Thoracic aorta (tissue), 2 donors: ENCODE measurements at regions not wholly inside any gene's neighbourhood (a gene's known extent, or its start where the extent isn't known, plus 50 kb on each side); places are given as distances from the start of the nearest gene placed in this dataset.

Experiments used
- ATAC-seq: fragments of 150-250 bp; one replicate; pipeline ENCODE4 v1.8.0; 2017; ENCODE audit warnings: low read depth; ENCODE audit not compliant: insufficient number of reproducible peaks, low FRiP score
- DNase-seq: peaks from one replicate; pipeline ENCODE4 v3.0.0-alpha.2; 2020; ENCODE audit warnings: low spot score
- H3K27ac ChIP-seq, 2 donors: fragments of 200-600 bp; sonication (generic); 1 replicate in 1 of 2; 2 replicates in 1 of 2; pipeline ENCODE4 v1.5.1; 2016; ENCODE audit warnings: mild to moderate bottlenecking in 2 of 2, moderate library complexity in 2 of 2
- H3K27me3 ChIP-seq: fragments of 200-600 bp; sonication (generic); replicated peaks from 2 replicates; pipeline ENCODE4 v1.6.0; 2016; ENCODE audit warnings: mild to moderate bottlenecking; ENCODE audit not compliant: insufficient read depth
- H3K36me3 ChIP-seq: fragments of 200-600 bp; sonication (generic); one replicate; pipeline ENCODE4 v1.5.1; 2016
- H3K4me1 ChIP-seq, 2 donors: fragments of 200-600 bp; sonication (generic); 1 replicate in 1 of 2; 2 replicates in 1 of 2; pipeline versions ENCODE4 v1.5.1 to v1.6.0; 2016; ENCODE audit warnings: low read depth in 2 of 2, mild to moderate bottlenecking in 1 of 2; ENCODE audit not compliant: control insufficient read depth in 1 of 2
- H3K4me3 ChIP-seq: fragments of 200-600 bp; sonication (generic); 2 replicates; pipeline ENCODE4 v1.5.1; 2016; ENCODE audit warnings: mild to moderate bottlenecking
- H3K9me3 ChIP-seq: fragments of 200-600 bp; sonication (generic); 2 replicates; pipeline ENCODE4 v1.5.1; 2016
- CTCF ChIP-seq: fragments of 200-600 bp; sonication (generic); IDR thresholded peaks from one replicate; pipeline ENCODE4 v1.5.1; 2019; ENCODE audit warnings: antibody characterized with exemption

- DNase-seq = no peak
- no peak for TF ChIP-seq CTCF
- Histone ChIP-seq H3K4me1 (peaks cover 0 to 35% of the 10 kb centered on the region in 2 donors), H3K27ac (peak overlapping the region in 1 of 2 donors; percentile 10), H3K36me3 (no peaks in the 10 kb centered on the region), H3K9me3 (no peaks in the 10 kb centered on the region), H3K4me3 (peak overlapping the region; percentile 16), H3K27me3 (no peaks in the 10 kb centered on the region)
- no peak for ATAC-seq
Measured at GRCh38 chr10:35795131-35795824, 153.2 kb upstream of the FZD8 start.

- H3K9me3 ChIP-seq = no peaks in the 10 kb centered on the region
- H3K27me3 ChIP-seq = no peaks in the 10 kb centered on the region
- TF ChIP-seq CTCF = peak; percentile 26
- H3K4me1 ChIP-seq = peaks cover 0 to 35% of the 10 kb centered on the region in 2 donors
- ATAC-seq = no peak
- peak overlapping the region; percentile 16 for H3K4me3 ChIP-seq
- no peak for DNase-seq
- H3K36me3 ChIP-seq = no peaks in the 10 kb centered on the region
- peak overlapping the region in 1 of 2 donors; percentile 10 for H3K27ac ChIP-seq
Measured at GRCh38 chr10:35794703-35795102, 152.6 kb upstream of the FZD8 start.

- H3K27ac ChIP-seq = no peak overlapping the region
- no peak for DNase-seq
- no peaks in the 10 kb centered on the region for H3K27me3 ChIP-seq
- no peak overlapping the region for H3K4me3 ChIP-seq
- no peaks in the 10 kb centered on the region for H3K9me3 ChIP-seq
- no peak for ATAC-seq
- H3K36me3 ChIP-seq = no peaks in the 10 kb centered on the region
- TF ChIP-seq CTCF = no peak
- peaks cover 0 to 28% of the 10 kb centered on the region in 2 donors for H3K4me1 ChIP-seq
Measured at GRCh38 chr10:35792291-35792690, 150.2 kb upstream of the FZD8 start.

GRCh38 chr10:35789996-35790395, 147.9 kb upstream of the FZD8 start:
- no peaks in the 10 kb centered on the region for H3K9me3 ChIP-seq
- H3K4me3 ChIP-seq = no peak overlapping the region
- H3K36me3 ChIP-seq = no peaks in the 10 kb centered on the region
- ATAC-seq (no peak), DNase-seq (no peak)
- no peak overlapping the region for H3K27ac ChIP-seq
- peaks cover 0 to 8% of the 10 kb centered on the region in 2 donors for H3K4me1 ChIP-seq
- no peak for TF ChIP-seq CTCF
- no peaks in the 10 kb centered on the region for H3K27me3 ChIP-seq

- no peak for DNase-seq
- no peak overlapping the region for H3K27ac ChIP-seq
- no peak for ATAC-seq
- no peaks in the 10 kb centered on the region for H3K27me3 ChIP-seq
- no peak for TF ChIP-seq CTCF
- H3K4me3 ChIP-seq = no peak overlapping the region
- H3K4me1 ChIP-seq = no peaks in the 10 kb centered on the region
- no peaks in the 10 kb centered on the region for H3K9me3 ChIP-seq
- H3K36me3 ChIP-seq = no peaks in the 10 kb centered on the region
Measured at GRCh38 chr10:35784751-35785150, 142.7 kb upstream of the FZD8 start.
